Heart left ventricle (tissue), 16 donors: ENCODE measurements at regions not wholly inside any gene's neighbourhood (a gene's known extent, or its start where the extent isn't known, plus 50 kb on each side); places are given as distances from the start of the nearest gene placed in this dataset.

Source experiments
- ATAC-seq, 4 donors: fragments of 200-7000 bp; cut with Tn5 transposase; one replicate each; pipeline ENCODE4 v1.9.1; 2020 to 2022; ENCODE audit warnings: moderate library complexity in 4 of 4, mild to moderate bottlenecking in 3 of 4, moderate number of reproducible peaks in 1 of 4
- DNase-seq, 5 donors: peaks; one replicate each; pipeline ENCODE4 v3.0.0-alpha.2; 2020
- H3K27ac ChIP-seq, 12 donors: fragments of 200-600 bp; sonication (generic) in 4 of 12; one replicate each; pipeline versions ENCODE4 v1.5.0 to v1.8.0; 2016 to 2022; ENCODE audit warnings: mild to moderate bottlenecking in 2 of 12
- H3K27me3 ChIP-seq, 9 donors: fragments of 200-600 bp; sonication (generic) in 2 of 9; one replicate each; pipeline versions ENCODE4 v1.5.1 to v1.8.0; 2016 to 2022; ENCODE audit warnings: mild to moderate bottlenecking in 3 of 9
- H3K36me3 ChIP-seq, 9 donors: fragments of 200-600 bp; sonication (generic) in 2 of 9; one replicate each; pipeline versions ENCODE4 v1.5.0 to v1.8.0; 2018 to 2022; ENCODE audit warnings: mild to moderate bottlenecking in 2 of 9
- H3K4me1 ChIP-seq, 12 donors: fragments of 200-600 bp; sonication (generic) in 4 of 12; one replicate each; pipeline versions ENCODE4 v1.5.0 to v1.8.0; 2016 to 2022; ENCODE audit warnings: mild to moderate bottlenecking in 3 of 12
- H3K4me3 ChIP-seq, 12 donors: fragments of 200-600 bp; sonication (generic) in 4 of 12; one replicate each; pipeline versions ENCODE4 v1.5.0 to v1.8.0; 2017 to 2022; ENCODE audit warnings: mild to moderate bottlenecking in 9 of 12, moderate library complexity in 4 of 12
- H3K9me3 ChIP-seq, 12 donors: fragments of 200-600 bp; sonication (generic) in 4 of 12; one replicate each; pipeline versions ENCODE4 v1.5.0 to v1.8.0; 2016 to 2022; ENCODE audit warnings: mild to moderate bottlenecking in 1 of 12
- POLR2A ChIP-seq, 2 donors: fragments of 450-650 bp; IDR thresholded peaks; one replicate each; pipeline ENCODE4 v1.6.1; 2017; ENCODE audit warnings: antibody characterized with exemption in 2 of 2, mild to moderate bottlenecking in 2 of 2, moderate library complexity in 2 of 2
- WGBS, 4 donors: extraction: QIAGEN DNeasy Blood & Tissue Kit in 2 of 4; methylation state at CpG; one replicate each; pipeline versions ENCODE4 v1.1.5 to v1.1.7; 2013 to 2018; 5-methylcytosine and 5-hydroxymethylcytosine counted together
- intact Hi-C, 10 donors: fragments of 100-400 bp; cut with DNase I; formaldehyde crosslinking; loops; one replicate each; pipeline versions ENCODE4 v1.11.1 to v1.14.2; 2022
- TF ChIP-seq, protein P1 (sequence below), 12 donors: fragments of 200-600 bp; sonication (generic) in 4 of 12; IDR thresholded peaks; one replicate each; pipeline versions ENCODE4 v1.5.0 to v1.8.0; 2018 to 2022; ENCODE audit warnings: antibody characterized with exemption in 12 of 12, mild to moderate bottlenecking in 5 of 12
- donor health status: ischemic (EF 13 %, LVEDD 7.1; RV severe dilation, severe dysfunction).
- donor health status: healthy with polysubstance abuse.
- donor health status: DM: no; HTN: yes; CAD: no.
- donor health status: DM: no; HTN: no; CAD: no.
- donor health status: ischemic (EF 25% LVEDD 6.9; RV normal size, moderate dysfunction).
- donor health status: ischemic (EF 25% LVEDD 5.7; RV mildly dilated, moderate dysfunction).
- donor health status: healthy.
- donor health status: DM: yes; HTN: yes; CAD: no.
- donor health status: ischemic (EF 35%, LVEDD 5.7; RV mildly dilated, moderate dysfunction).
- donor health status: nonischemic (EF 11% LVEDD 7.7; RV severe dilation, severe dysfunction).
- donor health status: DM: yes; HTN: yes; CAD: no.
- donor health status: PGD.
- donor health status: ischemic (EF 29% LVEDD 5.4; RV normal size, mild dysfunction).
- donor health status: nonischemic (EF 23%, LVEDD 6.1; RV moderate dilation, normal function).

DNA sequence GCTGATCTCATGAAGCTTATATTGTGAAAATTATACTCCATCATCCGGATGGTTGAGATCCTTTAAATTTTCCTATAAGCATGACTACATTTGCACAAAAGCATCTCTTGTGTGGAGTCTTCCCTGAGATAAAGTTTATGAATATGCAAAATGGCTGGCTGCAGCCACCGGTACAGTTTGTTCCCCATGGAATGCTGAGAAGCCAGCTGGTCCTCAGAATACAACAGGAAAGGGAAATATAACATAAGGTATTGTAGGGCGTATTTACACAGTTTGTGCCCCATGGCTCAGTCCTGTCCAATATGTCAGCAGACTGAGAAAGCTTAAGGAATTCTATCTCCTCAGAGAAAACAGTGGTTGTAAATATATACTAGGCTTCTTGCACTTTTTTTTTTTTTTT lies 468.6 kb downstream of the CNTN6 start:
- H3K9me3 ChIP-seq = peaks cover 0 to 5% (median 0%) of the 10 kb centered on the region in 12 donors
- H3K4me1 ChIP-seq = no peaks in the 10 kb centered on the region
- no peak overlapping the region for H3K27ac ChIP-seq

DNA sequence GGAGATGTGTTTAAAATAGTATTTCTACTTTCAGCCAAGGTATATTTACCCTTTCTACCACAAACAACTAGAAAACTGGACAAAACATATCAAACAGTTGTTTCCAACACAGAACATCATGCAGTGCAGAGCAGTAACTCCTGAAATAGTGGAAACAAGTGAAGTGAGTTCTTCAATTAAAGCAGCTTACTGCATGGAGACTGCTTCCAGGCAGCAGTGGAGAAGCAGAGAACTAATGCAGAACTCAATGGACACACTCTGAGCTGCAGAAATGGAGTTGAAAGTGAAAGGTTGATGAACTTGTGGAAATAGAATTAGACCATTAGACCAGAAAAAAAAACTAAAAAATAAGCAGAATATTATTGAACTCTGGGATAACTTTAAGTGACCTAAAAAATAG lies 478.9 kb downstream of the CNTN6 start:
- Histone ChIP-seq H3K27me3 (no peaks in the 10 kb centered on the region), H3K27ac (no peak overlapping the region), H3K36me3 (no peaks in the 10 kb centered on the region), H3K4me1 (no peaks in the 10 kb centered on the region), H3K9me3 (peaks cover 0 to 9% (median 0%) of the 10 kb centered on the region in 12 donors), H3K4me3 (no peak overlapping the region)
- TF ChIP-seq, protein P1, sequence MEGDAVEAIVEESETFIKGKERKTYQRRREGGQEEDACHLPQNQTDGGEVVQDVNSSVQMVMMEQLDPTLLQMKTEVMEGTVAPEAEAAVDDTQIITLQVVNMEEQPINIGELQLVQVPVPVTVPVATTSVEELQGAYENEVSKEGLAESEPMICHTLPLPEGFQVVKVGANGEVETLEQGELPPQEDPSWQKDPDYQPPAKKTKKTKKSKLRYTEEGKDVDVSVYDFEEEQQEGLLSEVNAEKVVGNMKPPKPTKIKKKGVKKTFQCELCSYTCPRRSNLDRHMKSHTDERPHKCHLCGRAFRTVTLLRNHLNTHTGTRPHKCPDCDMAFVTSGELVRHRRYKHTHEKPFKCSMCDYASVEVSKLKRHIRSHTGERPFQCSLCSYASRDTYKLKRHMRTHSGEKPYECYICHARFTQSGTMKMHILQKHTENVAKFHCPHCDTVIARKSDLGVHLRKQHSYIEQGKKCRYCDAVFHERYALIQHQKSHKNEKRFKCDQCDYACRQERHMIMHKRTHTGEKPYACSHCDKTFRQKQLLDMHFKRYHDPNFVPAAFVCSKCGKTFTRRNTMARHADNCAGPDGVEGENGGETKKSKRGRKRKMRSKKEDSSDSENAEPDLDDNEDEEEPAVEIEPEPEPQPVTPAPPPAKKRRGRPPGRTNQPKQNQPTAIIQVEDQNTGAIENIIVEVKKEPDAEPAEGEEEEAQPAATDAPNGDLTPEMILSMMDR (IDR thresholded peaks at IDR 0.05) = no peak
- no peak for TF ChIP-seq POLR2A (IDR thresholded peaks at IDR 0.05)
- no peak for ATAC-seq
- no peak for DNase-seq
- intact Hi-C loops = no loop called here

More for the DNA sequence above, 468.6 kb downstream of the CNTN6 start:
- intact Hi-C loops = no loop called here
- H3K36me3 ChIP-seq = no peaks in the 10 kb centered on the region
- H3K27me3 ChIP-seq = no peaks in the 10 kb centered on the region
- ATAC-seq = no peak
- DNase-seq = no peak
- no peak overlapping the region for H3K4me3 ChIP-seq
- WGBS, 4 donors = 61 to 74% (median 71%) methylated on average over 3 of the region's 3 CpGs
- TF ChIP-seq, protein P1 (IDR thresholded peaks at IDR 0.05) = no peak
- TF ChIP-seq POLR2A (IDR thresholded peaks at IDR 0.05) = no peak

DNA sequence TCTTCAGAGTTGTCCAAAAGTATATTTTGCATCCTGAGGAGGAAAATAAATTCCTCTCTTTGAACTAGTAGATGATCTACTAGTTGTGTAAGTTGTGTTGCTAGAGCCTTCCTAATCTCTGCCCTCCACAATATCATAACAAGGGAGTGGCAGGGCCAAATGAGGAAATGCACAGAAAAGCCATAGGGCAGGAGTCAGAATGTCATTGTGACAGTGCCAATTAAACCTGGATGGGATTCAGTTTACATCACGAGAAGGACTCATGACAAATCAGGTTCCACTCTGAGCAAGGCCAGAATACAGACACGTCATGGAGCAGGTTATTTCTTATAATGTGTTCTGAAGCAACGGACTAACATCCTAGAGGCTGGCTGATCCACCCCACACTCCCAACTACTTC lies 483.2 kb downstream of the CNTN6 start:
- Histone ChIP-seq H3K4me1 (no peaks in the 10 kb centered on the region), H3K27me3 (no peaks in the 10 kb centered on the region), H3K27ac (no peak overlapping the region), H3K9me3 (peaks cover 0 to 9% (median 0%) of the 10 kb centered on the region in 12 donors), H3K36me3 (no peaks in the 10 kb centered on the region), H3K4me3 (no peak overlapping the region)
- intact Hi-C loops = no loop called here
- ATAC-seq (no peak), DNase-seq (no peak)
- TF ChIP-seq, protein P1 (IDR thresholded peaks at IDR 0.05) = no peak
- no peak for TF ChIP-seq POLR2A (IDR thresholded peaks at IDR 0.05)
- 72 to 76% (median 74%) methylated on average over 3 of the region's 3 CpGs for WGBS, 4 donors

DNA sequence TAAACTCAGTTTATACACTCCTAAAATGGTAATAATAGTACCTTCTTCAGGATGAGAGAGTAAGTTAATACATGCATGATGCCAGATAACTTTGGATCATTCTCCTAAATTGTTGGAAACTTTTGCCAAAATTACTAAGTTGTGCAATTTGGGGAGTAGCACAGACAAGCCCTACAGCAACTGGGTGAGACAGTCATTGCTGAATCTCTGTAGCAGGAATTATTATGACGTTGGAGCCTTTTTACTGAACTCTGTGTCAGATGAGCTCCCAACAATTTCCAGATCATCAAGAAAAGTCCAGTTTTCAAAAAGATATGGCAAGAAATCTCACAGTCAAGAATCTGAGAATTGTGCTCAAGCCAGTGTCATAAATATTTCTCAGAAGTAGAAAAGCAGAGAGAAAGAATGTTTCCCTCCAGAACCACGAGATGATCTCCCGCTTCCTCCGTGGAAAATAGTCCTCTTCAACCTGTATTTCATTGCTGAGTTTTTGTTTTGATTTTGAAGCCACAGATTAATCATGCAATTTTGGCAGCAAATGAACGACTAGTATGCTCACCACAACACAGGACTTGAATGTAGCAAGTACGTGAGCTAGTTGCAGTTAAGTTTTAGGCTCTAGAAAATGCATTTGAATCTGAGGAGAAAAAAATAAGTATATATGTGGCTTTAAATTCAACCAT lies 485.4 kb downstream of the CNTN6 start:
- ATAC-seq = peak in 1 of 4 donors; percentile 46
- H3K4me3 ChIP-seq = no peak overlapping the region
- no peak for TF ChIP-seq POLR2A (IDR thresholded peaks at IDR 0.05)
- TF ChIP-seq, protein P1 (IDR thresholded peaks at IDR 0.05) = no peak
- no peaks in the 10 kb centered on the region for H3K4me1 ChIP-seq
- no peak for DNase-seq
- no peak overlapping the region for H3K27ac ChIP-seq
- H3K36me3 ChIP-seq = no peaks in the 10 kb centered on the region
- intact Hi-C loops = no loop called here
- no peaks in the 10 kb centered on the region for H3K9me3 ChIP-seq
- no peaks in the 10 kb centered on the region for H3K27me3 ChIP-seq
- WGBS, 4 donors = 56 to 68% (median 61%) methylated on average over 6 of the region's 6 CpGs
